Neural cell (in vitro differentiated cells): ENCODE measurements at regions not wholly inside any gene's neighbourhood (a gene's known extent, or its start where the extent isn't known, plus 50 kb on each side); places are given as distances from the start of the nearest gene placed in this dataset.

Experiments used
- EP300 ChIP-seq: fragments of 450-650 bp; conservative IDR thresholded peaks from 2 replicates; pipeline ENCODE4 v1.6.1; 2014; ENCODE audit warnings: antibody characterized with exemption, mild to moderate bottlenecking, moderate library complexity; ENCODE audit not compliant: poor library complexity, severe bottlenecking
- POLR2AphosphoS5 ChIP-seq: IDR thresholded peaks from 2 replicates; pipeline ENCODE4 v1.6.1; 2012

DNA sequence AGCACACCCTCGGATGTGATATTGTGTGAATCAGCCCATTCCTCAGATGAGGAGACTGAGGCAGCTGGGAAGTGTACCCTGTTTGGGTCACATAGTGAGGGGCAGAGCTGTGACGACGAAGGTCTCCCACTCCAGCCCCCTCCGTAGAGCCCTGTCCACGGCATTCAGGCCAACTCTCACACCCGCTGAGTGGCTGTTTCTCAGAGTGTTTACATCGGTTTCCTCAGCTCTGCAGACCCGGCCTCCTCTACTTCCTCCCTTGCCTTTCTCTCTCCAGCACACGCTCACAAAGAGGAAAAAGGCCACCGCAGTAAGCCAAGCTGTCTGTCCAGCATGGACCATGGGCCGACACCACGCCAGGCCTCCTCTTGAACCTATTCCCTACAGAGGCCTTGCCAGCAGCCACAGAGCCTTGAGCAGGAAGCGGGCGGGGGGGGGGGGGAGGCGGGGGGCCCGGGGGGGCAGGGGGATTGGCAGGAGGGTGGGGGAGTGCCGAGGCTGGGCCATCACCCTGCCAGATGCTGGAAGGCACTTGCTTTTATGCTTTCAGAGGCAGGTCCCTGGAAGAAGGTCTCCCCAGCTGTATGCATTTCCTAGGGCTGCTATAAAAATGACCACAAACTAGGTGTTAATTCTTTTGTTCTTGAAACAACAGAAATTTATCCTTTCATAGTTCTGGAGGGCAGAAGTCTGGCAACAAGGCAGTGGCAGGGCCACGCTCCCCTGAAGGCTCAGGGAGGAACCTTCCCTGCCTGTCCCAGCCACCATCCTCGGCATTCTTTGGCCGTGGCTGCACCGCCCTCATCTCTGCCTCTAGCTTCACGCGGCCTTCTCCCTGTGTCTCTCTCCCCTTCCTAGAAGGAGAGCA lies 178.4 kb downstream of the PSMG1 start:
- TF ChIP-seq POLR2AphosphoS5 = no peak
- TF ChIP-seq EP300 = no peak
